Stimulated activated naive CD8-positive, alpha-beta T cell treated with anti-CD3 and anti-CD28 coated beads, Interleukin-15, Interleukin-2, amounts not matched to agents 100 U/mL and 50 U/mL, for 24 hours (primary cell): ENCODE measurements at regions not wholly inside any gene's neighbourhood (a gene's known extent, or its start where the extent isn't known, plus 50 kb on each side); places are given as distances from the start of the nearest gene placed in this dataset.
"Not testable (repeated sequence)": the region's sequence is repeated elsewhere in the genome, so short reads cannot be mapped to it uniquely, and the experiment has no call there.

Source experiments
- ATAC-seq: fragments of 150-1000 bp; cut with Tn5 transposase; one replicate; pipeline ENCODE4 v1.10.0; 2021
- DNase-seq: peaks from one replicate; pipeline ENCODE4 v3.0.0; 2021

- no peak for ATAC-seq
- DNase-seq: no peak
These were observed 1230.2 kb upstream of the ZEB2 start for GRCh38 chr2:145750144-145750543.

DNA sequence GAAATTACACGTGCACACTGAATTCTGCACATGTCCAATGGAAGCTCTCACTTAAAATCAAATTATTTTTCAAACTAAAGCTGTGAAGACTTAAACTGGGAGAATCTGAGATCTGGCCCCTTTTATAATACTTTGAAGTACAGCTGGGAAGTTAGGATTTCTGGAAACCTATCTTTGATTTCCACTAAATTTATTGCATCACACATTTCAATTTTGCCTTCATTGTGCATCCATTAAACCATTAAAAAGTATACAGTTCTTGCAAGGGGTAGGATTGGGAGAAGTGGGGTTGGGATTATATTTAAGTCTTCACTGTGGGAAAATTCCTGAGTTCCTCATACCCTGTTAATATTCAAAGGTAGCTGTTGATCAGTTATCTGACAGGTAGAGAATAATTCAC, 1229.6 kb upstream of the ZEB2 start:
- no peak for DNase-seq
- ATAC-seq: no peak

GRCh38 chr2:145748927-145749326, 1229.0 kb upstream of the ZEB2 start:
- DNase-seq (no peak), ATAC-seq (no peak)

- no peak for DNase-seq
- no peak for ATAC-seq
These were observed 1227.8 kb upstream of the ZEB2 start for GRCh38 chr2:145747715-145748114.

DNA sequence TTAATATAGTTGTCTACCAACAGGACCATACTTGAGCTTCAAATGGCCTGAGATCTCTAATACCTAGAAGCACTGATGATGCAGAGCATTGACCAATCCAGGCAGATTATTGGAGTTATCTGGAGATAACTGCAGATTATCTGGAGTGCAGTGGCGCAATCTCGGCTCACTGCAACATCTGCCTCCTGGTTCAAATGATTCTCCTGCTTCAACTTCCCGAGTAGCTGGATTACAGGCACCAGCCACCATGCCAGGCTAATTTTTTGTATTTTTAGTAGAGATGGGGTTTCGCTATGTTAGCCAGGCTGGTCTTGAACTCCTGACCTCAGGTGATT, 1225.4 kb upstream of the ZEB2 start:
- not testable (repeated sequence) for ATAC-seq, DNase-seq

- ATAC-seq: peak; percentile 89
These were observed 1224.8 kb upstream of the ZEB2 start for GRCh38 chr2:145744541-145745386.

GRCh38 chr2:145743011-145743410, 1223.1 kb upstream of the ZEB2 start:
- no peak for ATAC-seq
- no peak for DNase-seq

More at GRCh38 chr2:145744541-145745386, 1224.8 kb upstream of the ZEB2 start:
- no peak for DNase-seq

DNA sequence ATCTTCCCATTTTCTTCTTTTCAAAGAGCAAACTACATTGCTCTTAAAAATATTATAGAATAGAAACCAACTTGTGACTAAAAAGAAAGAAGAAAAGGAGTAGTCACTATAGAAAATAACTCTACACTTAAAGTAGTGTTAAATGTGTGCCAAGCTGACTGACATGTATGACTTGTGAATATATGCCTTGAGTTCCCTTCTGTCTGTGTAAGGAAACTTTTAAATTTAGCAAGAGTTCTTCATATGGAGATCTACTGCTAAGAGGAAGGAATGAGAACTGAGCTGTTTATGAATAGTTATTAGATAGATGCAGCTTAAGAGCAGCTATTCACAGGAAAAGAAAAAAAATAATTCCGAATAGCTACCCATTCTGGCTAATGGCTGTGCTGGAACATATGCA, 1221.7 kb upstream of the ZEB2 start:
- no peak for ATAC-seq
- DNase-seq: no peak

DNA sequence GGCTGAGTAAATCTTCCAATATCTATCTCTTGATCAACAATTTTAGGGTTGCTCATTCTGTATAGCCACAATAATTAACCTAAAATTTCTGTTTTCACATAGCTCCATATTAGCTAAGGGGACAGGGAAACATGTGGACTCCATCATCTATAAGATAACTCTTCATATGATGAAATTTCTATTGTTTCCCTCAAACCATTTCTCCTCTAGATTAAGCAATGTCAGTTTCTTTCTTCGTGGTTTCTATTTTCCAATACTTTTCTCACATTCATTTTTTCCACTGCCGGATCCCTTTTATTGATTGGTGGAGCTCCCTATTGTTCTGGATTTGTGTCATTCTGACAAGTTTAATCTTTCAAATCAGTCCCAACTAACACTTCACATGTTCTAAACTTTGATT, 1221.3 kb upstream of the ZEB2 start:
- ATAC-seq (no peak), DNase-seq (no peak)

DNA sequence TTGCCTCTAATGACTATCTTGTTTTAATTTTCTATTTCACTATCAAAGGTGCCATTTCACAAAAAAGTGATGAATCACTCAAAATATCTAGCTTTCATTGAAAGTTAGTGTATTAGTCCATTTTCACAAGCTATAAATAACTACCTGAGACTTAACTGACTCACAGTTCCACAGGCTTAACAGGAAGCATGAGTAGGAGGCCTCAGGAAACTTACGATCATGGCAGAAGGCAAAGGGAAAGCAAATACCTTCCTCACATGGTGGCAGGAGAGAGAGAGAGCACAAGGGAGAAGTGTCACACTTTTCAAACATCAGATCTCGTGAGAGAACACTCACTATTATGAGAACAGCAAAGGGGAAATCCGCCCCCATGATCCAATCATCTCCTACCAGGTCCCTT, 1220.4 kb upstream of the ZEB2 start:
- ATAC-seq: peak; percentile 53
- peak; percentile 3 for DNase-seq

DNA sequence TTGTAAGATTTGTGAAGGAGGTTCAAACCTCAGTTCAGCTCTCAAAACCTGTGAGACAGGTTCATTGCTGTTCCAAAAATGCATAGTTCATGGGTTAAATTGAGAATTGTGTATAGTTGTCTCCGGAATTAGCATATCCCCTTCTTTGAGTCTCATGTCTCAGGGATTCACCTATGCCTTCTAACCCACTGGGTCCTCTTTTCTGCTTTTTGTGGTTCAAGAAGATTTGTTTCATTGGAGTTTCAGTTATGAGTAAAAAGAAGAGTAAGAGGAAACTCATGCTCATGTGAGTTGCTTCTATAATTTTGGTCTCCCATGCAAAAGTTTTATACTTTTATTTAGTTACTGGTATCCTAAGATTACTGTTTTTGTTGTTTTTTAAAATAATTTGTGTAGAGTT, 1219.8 kb upstream of the ZEB2 start:
- DNase-seq (no peak), ATAC-seq (peak; percentile 19)

DNA sequence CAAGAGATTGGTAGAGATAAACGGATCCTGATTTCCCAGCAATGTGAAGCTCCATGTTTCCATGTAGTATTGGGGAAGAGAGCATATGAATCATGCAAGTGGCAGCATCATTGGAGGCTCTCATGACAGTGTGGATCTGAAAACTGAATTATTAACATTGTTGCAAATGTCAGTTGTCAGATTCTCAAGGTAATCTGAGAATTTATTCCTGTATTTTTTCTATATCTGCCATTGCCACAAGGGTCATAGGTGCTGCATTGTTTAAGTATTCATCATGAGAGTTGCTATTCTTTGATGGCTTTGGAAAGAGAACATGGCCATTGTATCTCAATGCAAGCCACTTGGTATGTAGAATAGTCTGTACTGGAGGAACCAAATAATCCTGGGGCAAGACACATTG, 1217.0 kb upstream of the ZEB2 start:
- no peak for ATAC-seq
- no peak for DNase-seq

DNA sequence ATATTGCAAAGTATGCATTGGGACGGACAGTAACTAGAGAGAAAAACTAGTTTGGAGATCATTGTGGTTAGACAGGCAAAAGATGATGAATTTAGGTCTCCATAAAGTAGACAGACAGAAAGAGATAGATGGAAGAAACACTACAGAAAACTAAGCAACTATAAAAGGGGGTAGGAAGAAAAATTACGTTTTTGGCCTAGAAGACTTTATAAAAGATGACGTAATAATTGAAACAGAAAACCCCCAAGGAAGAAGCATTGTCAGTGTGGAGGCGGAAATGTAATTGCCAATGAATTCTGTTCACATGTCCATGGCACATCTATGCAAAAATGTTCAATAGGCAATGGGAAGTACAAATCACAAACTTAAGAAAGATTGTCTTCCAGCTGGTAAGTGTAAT, 1211.5 kb upstream of the ZEB2 start:
- ATAC-seq: no peak
- DNase-seq: no peak

DNA sequence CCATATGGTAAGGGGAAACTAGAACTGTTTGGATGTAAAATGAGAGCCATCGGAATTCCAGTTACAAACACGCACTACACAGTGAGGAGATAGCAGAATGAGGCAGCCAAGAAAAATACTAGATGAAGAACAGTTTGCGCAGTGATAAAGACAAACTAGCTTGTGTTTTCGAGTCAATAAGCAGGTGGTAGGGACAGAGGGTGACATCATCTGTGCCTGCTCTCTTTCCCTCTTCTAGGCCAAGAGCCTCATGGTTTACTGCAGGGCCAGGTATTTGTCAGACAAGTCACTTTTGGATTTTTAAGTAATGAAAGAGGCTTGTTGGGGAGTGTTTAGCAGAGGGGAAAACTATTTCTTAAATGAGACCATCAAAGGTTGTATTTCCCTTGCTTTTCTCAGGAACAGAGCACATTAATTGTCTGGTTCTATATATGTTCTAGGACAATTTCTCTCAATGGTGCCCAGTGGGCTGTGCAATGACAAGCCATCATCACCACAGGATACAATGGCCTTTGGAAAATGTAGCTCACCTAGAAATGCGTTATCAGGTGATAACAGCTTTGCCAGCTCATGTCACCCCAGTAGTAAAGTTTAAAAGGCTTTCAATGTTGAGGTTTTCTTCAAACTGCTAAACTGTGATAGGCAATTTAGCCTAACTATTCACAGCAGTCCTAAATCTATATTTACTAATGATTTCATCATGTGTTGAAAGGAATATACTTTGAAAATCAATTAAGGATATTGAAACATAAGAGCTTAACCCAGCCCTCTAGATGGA, 1210.3 kb upstream of the ZEB2 start:
- no peak for DNase-seq

GRCh38 chr2:145729481-145729880, 1209.6 kb upstream of the ZEB2 start:
- DNase-seq: no peak
- ATAC-seq: no peak

More for the DNA sequence above, 1210.3 kb upstream of the ZEB2 start:
- no peak for ATAC-seq

GRCh38 chr2:145728511-145728910, 1208.6 kb upstream of the ZEB2 start:
- DNase-seq: no peak
- ATAC-seq: no peak

DNA sequence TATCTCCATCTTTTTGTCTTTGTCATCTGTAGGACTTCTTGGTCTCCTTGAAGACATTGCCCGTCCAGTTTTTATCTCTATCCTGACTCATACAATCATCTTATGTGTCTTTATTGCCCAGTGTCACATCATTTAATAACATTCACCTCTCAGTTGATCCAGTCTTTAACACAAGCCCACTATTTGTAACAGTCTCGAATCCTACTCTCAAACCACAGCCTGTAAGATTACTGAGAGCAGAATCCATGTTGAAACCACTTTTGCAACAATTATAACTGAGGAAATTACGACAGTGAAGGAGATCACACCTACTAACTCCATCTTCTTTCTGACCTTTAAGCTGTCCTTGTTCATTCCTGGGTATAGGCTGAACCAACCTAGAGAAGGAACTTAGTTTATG, 1206.0 kb upstream of the ZEB2 start:
- no peak for ATAC-seq
- no peak for DNase-seq

DNA sequence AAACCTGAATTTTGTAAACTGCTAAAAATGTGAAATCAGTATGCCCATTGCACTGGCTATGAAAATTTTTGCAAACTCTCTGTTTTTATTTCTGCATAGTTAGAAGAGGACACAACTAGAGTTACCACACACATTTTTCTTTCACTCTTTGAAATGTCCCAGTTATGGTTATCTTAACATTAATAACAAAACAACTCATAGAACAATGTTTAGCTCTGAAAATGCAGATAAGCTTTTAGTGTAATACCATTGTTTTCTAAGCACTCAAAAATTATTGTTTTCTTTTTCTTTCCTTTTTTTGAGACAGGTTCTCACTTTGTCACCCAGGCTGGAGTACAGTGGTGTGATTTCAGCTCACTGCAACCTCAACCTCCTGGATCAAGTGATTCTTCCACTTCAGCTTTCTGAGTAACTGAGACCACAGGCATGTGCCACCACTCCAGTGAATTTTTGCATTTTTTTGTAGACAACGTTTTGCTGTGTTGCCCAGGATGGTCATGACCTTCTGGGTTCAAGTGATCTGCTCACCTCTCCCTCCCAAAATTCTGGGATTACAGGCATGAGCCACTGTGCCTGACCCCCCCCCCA, 1204.5 kb upstream of the ZEB2 start:
- ATAC-seq (no peak), DNase-seq (no peak)

GRCh38 chr2:145723872-145724271, 1204.0 kb upstream of the ZEB2 start:
- ATAC-seq: no peak

DNA sequence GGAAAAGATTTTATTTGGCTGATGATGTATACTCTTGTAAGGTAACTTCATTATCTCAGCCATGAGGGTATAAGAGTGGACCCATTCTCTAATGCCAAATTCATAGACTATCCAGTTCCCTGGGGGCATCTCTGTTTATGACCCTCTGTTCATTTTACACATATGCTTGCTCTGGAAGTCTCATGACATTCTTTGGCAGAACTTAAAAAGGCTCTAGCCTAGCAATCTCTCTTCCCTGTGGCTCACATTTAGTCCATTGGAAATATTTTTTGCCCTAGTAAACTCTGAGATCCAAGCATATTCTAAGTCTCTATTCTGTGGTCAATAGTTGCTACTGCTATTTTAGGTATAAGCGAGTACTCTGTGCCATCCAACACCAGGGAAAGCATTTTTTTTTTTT, 1201.8 kb upstream of the ZEB2 start:
- no peak for ATAC-seq
- no peak for DNase-seq

More at GRCh38 chr2:145723872-145724271, 1204.0 kb upstream of the ZEB2 start:
- no peak for DNase-seq

- DNase-seq: no peak
- no peak for ATAC-seq
These were observed 1195.7 kb upstream of the ZEB2 start for GRCh38 chr2:145715601-145716000.

DNA sequence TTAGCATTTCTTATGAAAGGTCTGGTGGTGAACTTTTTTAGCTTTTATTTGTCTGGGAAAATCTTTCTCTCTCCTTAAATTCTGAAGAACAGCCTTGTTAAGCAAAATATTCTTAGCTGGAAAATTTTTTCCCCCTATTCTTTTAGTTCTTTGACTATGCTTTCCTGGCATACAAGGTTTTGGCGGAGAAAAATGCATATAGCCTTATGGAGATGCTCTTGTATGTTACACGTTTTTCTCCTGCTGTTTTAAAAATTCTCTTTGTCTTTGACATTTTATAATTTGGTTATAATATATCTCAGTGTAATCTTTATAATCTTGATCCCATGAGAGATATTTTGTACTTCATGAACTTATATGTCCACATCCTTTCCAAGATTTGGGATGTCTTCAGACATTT, 1190.4 kb upstream of the ZEB2 start:
- no peak for ATAC-seq
- no peak for DNase-seq

GRCh38 chr2:145702305-145702704, 1182.4 kb upstream of the ZEB2 start:
- DNase-seq (no peak), ATAC-seq (no peak)
